ENCODE measurements at regions not wholly inside any gene's neighbourhood (a gene's known extent, or its start where the extent isn't known, plus 50 kb on each side); places are given as distances from the start of the nearest gene placed in this dataset.

DNA sequence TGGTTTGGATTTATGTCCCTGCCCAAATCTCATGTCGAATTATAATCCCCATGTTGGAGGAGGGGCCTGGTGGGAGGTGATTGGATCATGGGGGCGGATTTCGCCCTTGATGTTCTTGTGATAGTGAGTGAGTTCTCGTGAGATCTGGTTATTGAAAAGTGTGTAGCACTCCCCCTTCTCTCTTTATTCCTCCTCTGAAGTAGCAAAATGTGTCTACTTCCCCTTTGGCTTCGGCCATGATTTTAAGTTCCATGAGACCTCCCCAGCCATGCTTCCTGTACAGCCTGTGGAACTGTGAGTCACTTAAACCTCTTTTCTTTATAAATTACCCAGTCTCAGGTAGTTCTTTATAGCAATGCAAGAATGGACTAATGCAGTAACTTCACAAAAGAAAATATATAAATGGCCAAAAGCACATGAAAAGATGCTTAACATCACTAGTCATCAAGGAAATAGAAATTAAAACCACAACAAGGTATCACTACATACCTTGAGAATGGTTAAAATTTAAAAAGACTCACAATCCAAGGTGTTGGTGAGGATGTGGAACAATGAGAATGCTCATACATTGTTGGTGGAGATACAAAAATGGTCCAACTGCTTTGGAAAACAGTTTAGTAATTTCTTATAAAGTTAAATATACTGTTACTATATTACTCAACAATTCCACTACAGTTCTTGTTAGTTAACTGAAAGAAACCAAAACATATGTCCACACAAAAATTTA, 218.7 kb downstream of the SNX10 start:
- intact Hi-C loops (cut with micrococcal nuclease) = no loop called here
- H3K36me3 ChIP-seq (ENCODE audit: control insufficient read depth, insufficient read depth, low read length) = no peaks in the 10 kb centered on the region
- no TSS peak for BruUV-seq (replicated peaks)
- H3K27ac ChIP-seq (ENCODE audit: extremely low read depth, low read depth, low read length) = no peak overlapping the region
- ChIA-PET CTCF (ENCODE audit: low intra/inter-chr PET ratio) (no interaction called here), POLR2A (no interaction called here)
- no peak overlapping the region for H2AFZ ChIP-seq (ENCODE audit: low read depth, low read length)
- H3K9me1 ChIP-seq (ENCODE audit: control insufficient read depth, insufficient read depth, low read length) = no peaks in the 10 kb centered on the region
- peaks cover 5 to 12% of the 10 kb centered on the region in 2 experiments; a peak in 4 of 5 replicates for H3K27me3 ChIP-seq (ENCODE audit: control insufficient read depth in 2 of 2, insufficient read depth in 2 of 2, low read length in 2 of 2)
- in situ Hi-C loops (cut with MboI) = loop anchor here (25.0 kb wide), 2 partner anchors 623 to 652 kb away; partner anchors contain the start of genes HOXA10, HOXA3, HOXA7 and HOXA9
- no peak for FAIRE-seq
- no peak overlapping the region for H3K4me3 ChIP-seq
- TF ChIP-seq XRCC4 (IDR thresholded peaks at IDR 0.05; ENCODE audit: extremely low read depth, insufficient read depth, insufficient read length) = no peak
- TF ChIP-seq, protein P1, sequence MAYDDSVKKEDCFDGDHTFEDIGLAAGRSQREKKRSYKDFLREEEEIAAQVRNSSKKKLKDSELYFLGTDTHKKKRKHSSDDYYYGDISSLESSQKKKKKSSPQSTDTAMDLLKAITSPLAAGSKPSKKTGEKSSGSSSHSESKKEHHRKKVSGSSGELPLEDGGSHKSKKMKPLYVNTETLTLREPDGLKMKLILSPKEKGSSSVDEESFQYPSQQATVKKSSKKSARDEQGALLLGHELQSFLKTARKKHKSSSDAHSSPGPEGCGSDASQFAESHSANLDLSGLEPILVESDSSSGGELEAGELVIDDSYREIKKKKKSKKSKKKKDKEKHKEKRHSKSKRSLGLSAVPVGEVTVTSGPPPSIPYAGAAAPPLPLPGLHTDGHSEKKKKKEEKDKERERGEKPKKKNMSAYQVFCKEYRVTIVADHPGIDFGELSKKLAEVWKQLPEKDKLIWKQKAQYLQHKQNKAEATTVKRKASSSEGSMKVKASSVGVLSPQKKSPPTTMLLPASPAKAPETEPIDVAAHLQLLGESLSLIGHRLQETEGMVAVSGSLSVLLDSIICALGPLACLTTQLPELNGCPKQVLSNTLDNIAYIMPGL (CRISPR knock-in tag; IDR thresholded peaks at IDR 0.05) = no peak
- TF ChIP-seq SPI1 (IDR thresholded peaks at IDR 0.05; ENCODE audit: borderline replicate concordance, low read depth, low read length) = no peak
- no peak for TF ChIP-seq ESRRB (CRISPR knock-in tag; IDR thresholded peaks at IDR 0.05; ENCODE audit: borderline replicate concordance)
- TF ChIP-seq HSF4 (CRISPR knock-in tag; IDR thresholded peaks at IDR 0.05; ENCODE audit: borderline replicate concordance) = no peak
- no peaks in the 10 kb centered on the region for H4K20me1 ChIP-seq (replicated peaks; ENCODE audit: control insufficient read depth, insufficient read depth, low read length)
- no peak overlapping the region for H3K9ac ChIP-seq (ENCODE audit: insufficient read depth in 1 of 2, low read depth in 2 of 2, low read length in 2 of 2)
- H3K4me1 ChIP-seq (replicated peaks in 1 of 2; ENCODE audit: control insufficient read depth in 2 of 2, insufficient read depth in 2 of 2, low read length in 2 of 2) = peaks cover 23 to 24% of the 10 kb centered on the region in 2 experiments
- no peaks in the 10 kb centered on the region for H3K9me3 ChIP-seq (replicated peaks; ENCODE audit: control insufficient read depth, insufficient read depth, low read depth, low read length)
- no peak overlapping the region for H3K4me2 ChIP-seq (ENCODE audit: insufficient read depth, low read length)
- ATAC-seq = no peak
- H3K79me2 ChIP-seq (ENCODE audit: control insufficient read depth, insufficient read depth, low read length) = no peaks in the 10 kb centered on the region
- 10% methylated on average over 5 of the region's 5 CpGs for WGBS (ENCODE audit: insufficient coverage, low coverage, missing lambda C conversion rate)
- DNase-seq (ENCODE audit: extremely low read depth in 1 of 4, low spot score in 3 of 4) = no peak

All from K562 (cell line).